Common myeloid progenitor, CD34-positive (primary cell): ENCODE measurements at regions not wholly inside any gene's neighbourhood (a gene's known extent, or its start where the extent isn't known, plus 50 kb on each side); places are given as distances from the start of the nearest gene placed in this dataset.

Source experiments
- CTCF ChIA-PET: fragments of 350-600 bp; sonication (Branson Sonifier 250); formaldehyde crosslinking; loops from one replicate; lab custom pipeline; 2021; ENCODE audit warnings: antibody characterized with exemption; lab: Charles Lee
- POLR2A ChIA-PET: fragments of 350-600 bp; sonication (Branson Sonifier 250); formaldehyde crosslinking; loops from one replicate; lab custom pipeline; 2021; ENCODE audit warnings: antibody characterized with exemption; lab: Charles Lee
- DNase-seq, 3 donors: peaks; one replicate each; pipeline versions ENCODE4 v3.0.0 to v3.0.0-alpha.2; 2013
- H3K27ac ChIP-seq, 2 experiments: 1 replicate in 1 of 2; 2 replicates in 1 of 2; pipeline ENCODE4 v1.7.0; 2013; ENCODE audit warnings: inconsistent platforms in 2 of 2, low read length in 2 of 2, mild to moderate bottlenecking in 2 of 2, low read depth in 1 of 2, moderate library complexity in 1 of 2; ENCODE audit not compliant: severe bottlenecking in 2 of 2, insufficient read depth in 1 of 2, poor library complexity in 1 of 2
- H3K27me3 ChIP-seq, 5 experiments: replicated peaks in 2 of 5; 1 replicate in 3 of 5; 2 replicates in 2 of 5; pipeline versions ENCODE4 v1.6.1 to v1.7.0; 2013; ENCODE audit warnings: low read length in 4 of 5, mild to moderate bottlenecking in 2 of 5, moderate library complexity in 2 of 5, inconsistent platforms in 1 of 5; ENCODE audit not compliant: insufficient read depth in 5 of 5, control insufficient read depth in 4 of 5
- H3K36me3 ChIP-seq, 4 experiments: 1 replicate in 2 of 4; 2 replicates in 2 of 4; pipeline versions ENCODE4 v1.6.1 to v1.7.0; 2013; ENCODE audit warnings: low read length in 3 of 4, control low read depth in 1 of 4, mild to moderate bottlenecking in 1 of 4; ENCODE audit not compliant: control insufficient read depth in 4 of 4, insufficient read depth in 4 of 4
- H3K4me1 ChIP-seq, 4 experiments: 1 replicate in 3 of 4; 2 replicates in 1 of 4; pipeline versions ENCODE4 v1.6.1 to v1.7.1; 2013; ENCODE audit warnings: low read length in 3 of 4, mild to moderate bottlenecking in 3 of 4, control low read depth in 1 of 4, inconsistent platforms in 1 of 4, moderate library complexity in 1 of 4; ENCODE audit not compliant: control insufficient read depth in 4 of 4, insufficient read depth in 4 of 4; ENCODE audit errors: control extremely low read depth in 1 of 4
- H3K4me3 ChIP-seq, 7 experiments: 1 replicate in 4 of 7; 2 replicates in 3 of 7; pipeline versions ENCODE4 v1.5.1 to v1.7.0; 2013; ENCODE audit warnings: mild to moderate bottlenecking in 7 of 7, low read length in 6 of 7, moderate library complexity in 6 of 7, inconsistent platforms in 2 of 7, low read depth in 2 of 7, control low read depth in 1 of 7; ENCODE audit not compliant: insufficient read depth in 4 of 7, control insufficient read depth in 1 of 7; ENCODE audit errors: extremely low read depth in 1 of 7
- H3K9me3 ChIP-seq, 5 experiments: 1 replicate in 4 of 5; 2 replicates in 1 of 5; pipeline versions ENCODE4 v1.6.1 to v1.7.1; 2013; ENCODE audit warnings: low read length in 4 of 5, mild to moderate bottlenecking in 2 of 5, inconsistent platforms in 1 of 5, low read depth in 1 of 5, moderate library complexity in 1 of 5; ENCODE audit not compliant: control insufficient read depth in 4 of 5, insufficient read depth in 2 of 5; ENCODE audit errors: control extremely low read depth in 1 of 5
- WGBS: methylation state at CpG from one replicate; pipeline ENCODE4 v1.1.5; 2013; ENCODE audit not compliant: insufficient coverage; 5-methylcytosine and 5-hydroxymethylcytosine counted together

DNA sequence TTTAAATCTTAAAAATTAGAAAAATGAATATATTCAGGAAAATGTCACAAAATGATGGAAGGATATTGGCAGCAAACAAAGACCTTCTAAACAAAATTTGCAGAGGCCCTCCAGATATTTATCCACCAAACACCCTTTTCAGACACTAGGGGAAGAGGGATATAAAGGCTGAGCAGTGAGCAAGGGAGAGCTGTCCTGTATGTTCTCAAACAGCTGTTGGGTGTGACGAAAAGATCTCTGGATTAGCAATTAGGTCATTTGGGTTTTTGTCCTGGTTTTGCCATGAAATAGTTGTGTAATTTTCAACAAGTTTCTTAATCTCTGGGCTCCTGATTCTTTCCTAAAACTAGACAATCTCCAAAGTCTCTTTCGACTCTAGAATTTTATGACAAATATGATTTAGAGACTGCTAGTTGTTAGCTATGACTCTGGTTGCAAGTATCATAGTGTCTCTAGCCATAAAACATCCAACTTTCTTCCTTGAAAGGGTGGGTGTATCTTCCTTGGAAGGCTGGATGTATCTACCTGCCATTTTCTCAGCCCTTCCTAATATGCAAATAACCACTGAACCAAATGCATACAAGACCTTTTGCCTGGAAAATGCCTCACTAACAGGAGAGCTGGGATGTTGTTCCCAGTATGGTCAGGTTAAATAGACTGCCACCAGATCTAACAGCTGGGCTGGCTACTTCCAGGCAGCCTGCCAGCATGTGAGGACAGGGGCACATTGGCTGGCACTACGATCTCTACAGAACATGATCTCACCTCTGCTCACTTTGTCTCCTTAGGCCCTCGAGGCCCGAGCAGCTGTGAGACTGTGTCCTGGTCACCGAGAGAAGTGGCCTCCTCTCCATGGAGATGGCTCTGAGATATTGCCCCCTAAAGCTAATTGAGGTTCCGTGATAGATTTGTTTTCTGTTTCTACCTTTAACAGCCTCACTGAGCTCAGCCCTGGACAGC, 225.5 kb upstream of the JADE1 start:
- ChIA-PET POLR2A (interaction anchor here (0.6 kb wide), 1 partner anchor 28 kb away, joined by 3 read pairs; no protein-coding TSS in a partner anchor), CTCF (interaction anchor here (1.2 kb wide), 2 partner anchors 10 to 16 kb away, joined by 3 to 4 read pairs; no protein-coding TSS in a partner anchor)
- WGBS = 95% methylated on average over 6 of the region's 7 CpGs
- no peak for DNase-seq
- Histone ChIP-seq H3K27ac (no peak overlapping the region), H3K4me3 (no peak overlapping the region), H3K9me3 (no peaks in the 10 kb centered on the region), H3K27me3 (no peaks in the 10 kb centered on the region), H3K36me3 (no peaks in the 10 kb centered on the region), H3K4me1 (no peaks in the 10 kb centered on the region)

DNA sequence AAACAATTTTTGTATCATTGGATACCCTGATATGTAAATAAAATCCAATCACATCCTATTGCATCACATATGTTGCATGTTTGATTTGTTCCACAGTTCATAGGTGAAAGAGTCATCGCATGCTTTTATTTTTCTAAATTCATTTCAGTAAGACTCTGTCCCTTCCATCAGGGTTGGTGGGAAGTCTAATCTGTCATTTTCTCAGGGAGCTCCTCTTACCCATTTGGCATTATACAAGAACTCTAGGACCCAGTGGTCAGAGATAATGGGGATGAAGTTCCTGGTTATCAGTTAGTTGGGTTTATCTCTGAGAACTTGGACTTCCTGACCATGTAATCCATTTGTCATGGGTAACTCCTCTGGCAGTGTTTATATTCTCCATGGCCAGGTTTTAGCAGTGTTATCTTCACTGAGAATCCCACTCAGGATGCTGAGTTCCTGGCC, 227.1 kb upstream of the JADE1 start:
- no peaks in the 10 kb centered on the region for H3K4me1 ChIP-seq
- POLR2A ChIA-PET = no interaction called here
- H3K4me3 ChIP-seq = no peak overlapping the region

DNA sequence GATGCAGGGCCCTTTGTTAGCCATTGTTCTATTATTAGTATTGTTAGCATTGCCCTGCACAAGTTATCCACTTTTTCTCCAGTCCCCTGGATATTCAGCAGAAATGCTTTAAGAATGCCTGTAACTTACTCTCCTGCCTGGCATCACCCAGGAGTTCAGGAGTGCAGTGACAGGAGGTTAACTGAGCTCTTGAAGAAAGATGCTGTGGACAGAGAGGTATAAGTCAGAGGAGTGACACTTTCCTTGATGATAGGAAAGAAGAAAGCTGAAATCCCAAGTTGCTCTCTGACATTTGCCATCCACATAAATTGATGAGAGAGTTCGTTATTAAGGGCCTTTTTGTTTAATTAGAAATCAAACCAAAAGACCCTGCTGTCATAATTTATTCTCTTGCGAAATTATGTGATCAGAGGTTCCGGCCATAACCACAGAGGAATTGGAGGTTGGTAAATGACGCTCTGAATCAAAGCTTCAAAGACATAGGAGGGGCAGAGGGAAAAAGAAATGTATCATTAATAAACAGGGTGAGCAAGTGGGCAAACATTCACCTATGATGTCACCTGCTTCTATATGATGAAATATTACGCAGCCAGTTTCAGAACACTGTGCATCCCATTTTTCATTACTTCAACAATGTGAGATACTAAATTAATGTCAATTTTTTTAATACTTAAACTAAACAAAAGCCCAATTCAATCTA, 230.2 kb upstream of the JADE1 start:
- WGBS = 100% methylated on average over 1 of the region's 5 CpGs
- Histone ChIP-seq H3K27me3 (no peaks in the 10 kb centered on the region), H3K4me3 (no peak overlapping the region), H3K36me3 (no peaks in the 10 kb centered on the region), H3K9me3 (no peaks in the 10 kb centered on the region), H3K4me1 (no peaks in the 10 kb centered on the region), H3K27ac (no peak overlapping the region)
- CTCF ChIA-PET = no interaction called here
- POLR2A ChIA-PET = no interaction called here
- no peak for DNase-seq

More for the DNA sequence above, 227.1 kb upstream of the JADE1 start:
- no peak for DNase-seq
- Histone ChIP-seq H3K27me3 (no peaks in the 10 kb centered on the region), H3K27ac (no peak overlapping the region), H3K36me3 (no peaks in the 10 kb centered on the region), H3K9me3 (no peaks in the 10 kb centered on the region)
- no CpG with 5 or more reads among the region's 1 CpG for WGBS
- CTCF ChIA-PET = no interaction called here

DNA sequence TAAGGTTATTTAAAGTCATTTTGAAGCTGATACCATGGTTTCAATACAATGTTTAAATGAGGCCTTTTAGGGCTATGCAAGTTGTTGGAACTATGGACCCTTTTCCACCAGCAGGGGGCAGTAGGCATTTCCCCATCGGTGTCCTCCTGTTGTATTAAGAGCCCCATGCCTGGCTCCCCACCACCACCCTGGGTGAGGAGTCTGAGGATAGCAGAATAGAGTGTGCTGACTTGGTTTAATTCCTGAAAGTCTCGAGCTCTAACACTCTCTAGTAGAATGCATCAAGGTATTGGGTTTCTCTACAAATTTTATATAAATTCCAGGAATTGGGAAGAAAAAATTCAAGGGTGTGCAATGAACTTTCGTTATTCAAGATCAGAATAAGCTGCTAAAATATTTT, 234.8 kb upstream of the JADE1 start:
- DNase-seq = peak; percentile 33 to 55 (median 52)
- H3K27me3 ChIP-seq = no peaks in the 10 kb centered on the region
- ChIA-PET POLR2A (no interaction called here), CTCF (interaction anchor here (0.8 to 2.2 kb wide), 4 partner anchors 10 to 383 kb away, joined by 3 to 5 read pairs (median 4); no protein-coding TSS in a partner anchor)
- peaks cover 0 to 10% (median 0%) of the 10 kb centered on the region in 4 experiments for H3K4me1 ChIP-seq
- H3K4me3 ChIP-seq = no peak overlapping the region
- H3K9me3 ChIP-seq = no peaks in the 10 kb centered on the region
- no peaks in the 10 kb centered on the region for H3K36me3 ChIP-seq
- H3K27ac ChIP-seq = no peak overlapping the region
- 50% methylated on average over 2 of the region's 3 CpGs for WGBS

DNA sequence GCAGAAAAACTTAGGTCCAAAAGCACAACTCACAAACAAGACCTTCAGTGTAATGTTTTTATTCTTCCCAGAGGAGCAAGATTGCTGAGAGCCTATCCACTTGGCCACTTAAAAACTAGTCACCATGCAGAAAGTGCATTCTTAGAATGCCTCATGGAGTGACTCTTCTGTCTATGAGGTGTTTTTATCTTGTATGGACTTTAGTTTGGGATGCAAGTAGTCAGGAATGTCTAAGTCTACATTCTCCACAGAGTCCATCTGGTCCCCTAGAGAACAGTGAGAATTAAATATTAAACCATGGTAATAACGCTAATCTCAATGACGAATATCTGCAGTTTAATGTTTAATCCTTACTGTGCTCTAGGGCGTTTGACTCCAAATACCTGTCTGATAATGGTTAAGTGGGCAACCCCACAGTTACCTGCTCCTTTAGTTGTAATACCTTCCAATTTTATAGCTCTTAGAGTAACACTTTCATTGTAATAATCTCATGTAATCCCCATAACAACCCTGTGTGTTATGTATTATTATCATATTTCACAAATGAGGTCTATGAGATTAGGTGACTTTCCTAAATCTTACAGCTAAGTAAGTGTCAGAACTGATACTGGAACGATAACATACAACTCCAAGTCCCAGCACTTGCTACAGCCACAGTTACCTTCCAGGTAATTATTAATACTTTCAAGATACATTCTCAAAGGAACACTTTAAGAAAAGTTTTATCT, 235.6 kb upstream of the JADE1 start:
- H3K4me3 ChIP-seq = no peak overlapping the region

DNA sequence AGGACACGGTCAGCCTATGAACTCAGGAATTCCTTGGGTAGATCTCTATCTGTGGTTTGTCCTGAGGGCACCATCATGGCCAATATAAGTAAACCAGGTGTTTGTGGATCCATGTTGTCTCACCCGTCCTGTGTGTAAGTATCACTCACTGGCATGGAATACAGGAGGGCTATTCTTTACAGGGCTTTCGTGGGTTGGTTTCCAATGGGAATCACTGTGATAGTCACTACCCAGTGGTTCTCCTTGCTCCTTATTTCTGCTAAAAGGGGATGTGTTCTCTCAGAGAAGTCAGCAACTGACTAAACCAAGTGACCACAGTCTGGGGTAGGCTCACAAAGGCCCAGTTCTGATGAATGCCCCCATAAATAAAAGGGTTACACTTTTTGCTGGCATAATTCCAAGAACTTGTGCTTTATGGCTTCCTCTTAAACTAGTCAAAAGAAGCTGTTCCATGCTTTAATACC, 236.7 kb upstream of the JADE1 start:
- POLR2A ChIA-PET = no interaction called here

More for the DNA sequence above, 235.6 kb upstream of the JADE1 start:
- no peak overlapping the region for H3K27ac ChIP-seq
- no peaks in the 10 kb centered on the region for H3K36me3 ChIP-seq
- no peaks in the 10 kb centered on the region for H3K9me3 ChIP-seq
- ChIA-PET CTCF (interaction anchor here (0.8 to 1.6 kb wide), 2 partner anchors 10 to 17 kb away, joined by 3 to 4 read pairs; no protein-coding TSS in a partner anchor), POLR2A (no interaction called here)
- H3K27me3 ChIP-seq = no peaks in the 10 kb centered on the region
- WGBS = 98% methylated on average over 4 of the region's 4 CpGs
- peaks cover 0 to 10% (median 0%) of the 10 kb centered on the region in 4 experiments for H3K4me1 ChIP-seq
- no peak for DNase-seq

More for the DNA sequence above, 236.7 kb upstream of the JADE1 start:
- Histone ChIP-seq H3K4me1 (peaks cover 0 to 10% (median 0%) of the 10 kb centered on the region in 4 experiments), H3K9me3 (no peaks in the 10 kb centered on the region), H3K36me3 (no peaks in the 10 kb centered on the region), H3K4me3 (no peak overlapping the region), H3K27me3 (no peaks in the 10 kb centered on the region), H3K27ac (no peak overlapping the region)
- CTCF ChIA-PET = no interaction called here
- 90% methylated on average over 1 of the region's 3 CpGs for WGBS
- DNase-seq = no peak
